Keratinocyte (primary cell): ENCODE measurements at regions not wholly inside any gene's neighbourhood (a gene's known extent, or its start where the extent isn't known, plus 50 kb on each side); places are given as distances from the start of the nearest gene placed in this dataset.

ENCODE experiments used
- DNase-seq: peaks from one replicate; pipeline ENCODE4 v3.0.0-alpha.2; 2011; ENCODE audit warnings: low read depth, missing footprints, low spot score
- FAIRE-seq: peaks from 2 replicates; lab custom pipeline; 2011; peaks lifted over from hg19 to GRCh38; lab: Jason Lieb, UNC
- H2AFZ ChIP-seq: 2 replicates; pipeline ENCODE4 v1.6.0; 2012; ENCODE audit warnings: low read length, control low read depth, inconsistent platforms; ENCODE audit not compliant: control insufficient read depth
- H3K27ac ChIP-seq: 2 replicates; pipeline ENCODE4 v1.5.1; 2011; ENCODE audit warnings: low read length; ENCODE audit not compliant: control insufficient read depth, insufficient read depth
- H3K27me3 ChIP-seq: 3 replicates; pipeline ENCODE4 v1.6.0; 2011; ENCODE audit warnings: low read length; ENCODE audit not compliant: control insufficient read depth, insufficient read depth; ENCODE audit errors: extremely low read depth
- H3K36me3 ChIP-seq, 2 experiments: 2 replicates in 1 of 2; 3 replicates in 1 of 2; pipeline ENCODE4 v1.5.1; 2011; ENCODE audit warnings: low read length in 2 of 2, mild to moderate bottlenecking in 1 of 2; ENCODE audit not compliant: control insufficient read depth in 2 of 2, insufficient read depth in 2 of 2; ENCODE audit errors: extremely low read depth in 1 of 2
- H3K4me1 ChIP-seq: 3 replicates; pipeline ENCODE4 v1.5.1; 2011; ENCODE audit warnings: low read length; ENCODE audit not compliant: control insufficient read depth, insufficient read depth; ENCODE audit errors: extremely low read depth
- H3K4me2 ChIP-seq: 3 replicates; pipeline ENCODE4 v1.6.0; 2011; ENCODE audit warnings: low read depth, low read length; ENCODE audit not compliant: control insufficient read depth, insufficient read depth; ENCODE audit errors: extremely low read depth
- H3K4me3 ChIP-seq, 3 experiments: fragments of 200-600 bp in 1 of 3; sonication (generic) in 1 of 3; 2 replicates in 2 of 3; 3 replicates in 1 of 3; pipeline ENCODE4 v1.5.1; 2011 to 2016; ENCODE audit warnings: low read length in 3 of 3, mild to moderate bottlenecking in 3 of 3, control low read depth in 2 of 3, inconsistent platforms in 1 of 3, low read depth in 1 of 3, mixed read lengths in 1 of 3, mixed run types in 1 of 3, moderate library complexity in 1 of 3; ENCODE audit not compliant: control insufficient read depth in 2 of 3, insufficient read depth in 2 of 3; ENCODE audit errors: extremely low read depth in 1 of 3
- H3K79me2 ChIP-seq: 2 replicates; pipeline ENCODE4 v1.6.0; 2012; ENCODE audit warnings: low read length; ENCODE audit not compliant: control insufficient read depth, insufficient read depth
- H3K9ac ChIP-seq: 3 replicates; pipeline ENCODE4 v1.6.0; 2011; ENCODE audit warnings: low read length; ENCODE audit not compliant: control insufficient read depth, insufficient read depth; ENCODE audit errors: extremely low read depth
- H3K9me1 ChIP-seq: 3 replicates; pipeline ENCODE4 v1.6.0; 2011; ENCODE audit warnings: low read length; ENCODE audit not compliant: control insufficient read depth, insufficient read depth; ENCODE audit errors: extremely low read depth
- H3K9me3 ChIP-seq: 2 replicates; pipeline ENCODE4 v1.5.1; 2012; ENCODE audit warnings: low read depth, low read length; ENCODE audit not compliant: control insufficient read depth
- H4K20me1 ChIP-seq: 3 replicates; pipeline ENCODE4 v1.6.0; 2011; ENCODE audit warnings: low read length; ENCODE audit not compliant: control insufficient read depth, insufficient read depth; ENCODE audit errors: extremely low read depth
- EZH2 ChIP-seq: IDR thresholded peaks from one replicate; pipeline ENCODE4 v1.6.1; 2012; ENCODE audit warnings: inconsistent platforms, mild to moderate bottlenecking, low read length, moderate library complexity
- dilution Hi-C: fragments of 300-500 bp; cut with MboI; formaldehyde crosslinking; loops from one replicate; pipeline ENCODE4 v1.7.0; 2020; ENCODE audit warnings: low sequenced_read_pairs; ENCODE audit not compliant: extremely low pct_ligation_motif_present
- TF ChIP-seq, protein P1 (sequence below), 3 experiments: IDR thresholded peaks in 1 of 3; conservative IDR thresholded peaks in 1 of 3; optimal IDR thresholded peaks in 1 of 3; 2 replicates in 2 of 3; 3 replicates in 1 of 3; pipeline versions ENCODE3 to v1.5.1; 2011; ENCODE audit warnings: low read length in 3 of 3, mild to moderate bottlenecking in 3 of 3, moderate library complexity in 2 of 3, control low read depth in 1 of 3, inconsistent platforms in 1 of 3; ENCODE audit not compliant: insufficient read depth in 2 of 3; ENCODE audit errors: extremely low read depth in 1 of 3

DNA sequence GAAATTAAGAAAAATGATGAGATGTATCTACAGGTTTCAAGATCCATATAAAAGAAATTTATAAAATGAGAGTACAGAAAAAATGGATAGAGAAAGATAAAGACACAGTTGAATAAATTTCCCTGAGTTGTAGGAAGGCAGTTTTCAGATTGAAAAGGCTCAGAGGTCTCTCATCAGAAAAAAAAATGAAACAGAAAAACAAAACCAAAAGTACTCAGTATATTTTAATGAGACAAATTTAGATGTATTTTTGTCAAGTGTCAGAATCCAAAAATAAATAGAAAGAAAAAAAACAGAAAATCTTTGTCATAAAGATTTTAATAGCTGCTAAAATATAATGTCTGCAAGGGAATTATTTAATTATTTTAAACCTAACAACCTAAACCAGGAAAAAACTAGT lies 520.5 kb downstream of the KCNJ3 start:
- no peaks in the 10 kb centered on the region for H3K27me3 ChIP-seq
- H4K20me1 ChIP-seq = no peaks in the 10 kb centered on the region
- dilution Hi-C loops = no loop called here
- TF ChIP-seq, protein P1, sequence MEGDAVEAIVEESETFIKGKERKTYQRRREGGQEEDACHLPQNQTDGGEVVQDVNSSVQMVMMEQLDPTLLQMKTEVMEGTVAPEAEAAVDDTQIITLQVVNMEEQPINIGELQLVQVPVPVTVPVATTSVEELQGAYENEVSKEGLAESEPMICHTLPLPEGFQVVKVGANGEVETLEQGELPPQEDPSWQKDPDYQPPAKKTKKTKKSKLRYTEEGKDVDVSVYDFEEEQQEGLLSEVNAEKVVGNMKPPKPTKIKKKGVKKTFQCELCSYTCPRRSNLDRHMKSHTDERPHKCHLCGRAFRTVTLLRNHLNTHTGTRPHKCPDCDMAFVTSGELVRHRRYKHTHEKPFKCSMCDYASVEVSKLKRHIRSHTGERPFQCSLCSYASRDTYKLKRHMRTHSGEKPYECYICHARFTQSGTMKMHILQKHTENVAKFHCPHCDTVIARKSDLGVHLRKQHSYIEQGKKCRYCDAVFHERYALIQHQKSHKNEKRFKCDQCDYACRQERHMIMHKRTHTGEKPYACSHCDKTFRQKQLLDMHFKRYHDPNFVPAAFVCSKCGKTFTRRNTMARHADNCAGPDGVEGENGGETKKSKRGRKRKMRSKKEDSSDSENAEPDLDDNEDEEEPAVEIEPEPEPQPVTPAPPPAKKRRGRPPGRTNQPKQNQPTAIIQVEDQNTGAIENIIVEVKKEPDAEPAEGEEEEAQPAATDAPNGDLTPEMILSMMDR (optimal IDR thresholded peaks at IDR 0.05 in 1 of 3, IDR thresholded peaks at IDR 0.05 in 1 of 3, conservative IDR thresholded peaks at IDR 0.05 in 1 of 3; ENCODE audit: extremely low read depth in 1 of 3, insufficient read depth in 2 of 3, low read length in 3 of 3) = no peak
- no peak for TF ChIP-seq EZH2
- no peak for DNase-seq
- no peak overlapping the region for H3K4me3 ChIP-seq
- FAIRE-seq = no peak
- no peak overlapping the region for H3K9ac ChIP-seq
- no peaks in the 10 kb centered on the region for H3K79me2 ChIP-seq
- H3K27ac ChIP-seq = no peak overlapping the region
- H3K4me2 ChIP-seq = no peak overlapping the region
- H3K4me1 ChIP-seq = no peaks in the 10 kb centered on the region
- H3K9me1 ChIP-seq = no peaks in the 10 kb centered on the region
- H3K9me3 ChIP-seq = no peaks in the 10 kb centered on the region
- no peak overlapping the region for H2AFZ ChIP-seq
- no peaks in the 10 kb centered on the region for H3K36me3 ChIP-seq

DNA sequence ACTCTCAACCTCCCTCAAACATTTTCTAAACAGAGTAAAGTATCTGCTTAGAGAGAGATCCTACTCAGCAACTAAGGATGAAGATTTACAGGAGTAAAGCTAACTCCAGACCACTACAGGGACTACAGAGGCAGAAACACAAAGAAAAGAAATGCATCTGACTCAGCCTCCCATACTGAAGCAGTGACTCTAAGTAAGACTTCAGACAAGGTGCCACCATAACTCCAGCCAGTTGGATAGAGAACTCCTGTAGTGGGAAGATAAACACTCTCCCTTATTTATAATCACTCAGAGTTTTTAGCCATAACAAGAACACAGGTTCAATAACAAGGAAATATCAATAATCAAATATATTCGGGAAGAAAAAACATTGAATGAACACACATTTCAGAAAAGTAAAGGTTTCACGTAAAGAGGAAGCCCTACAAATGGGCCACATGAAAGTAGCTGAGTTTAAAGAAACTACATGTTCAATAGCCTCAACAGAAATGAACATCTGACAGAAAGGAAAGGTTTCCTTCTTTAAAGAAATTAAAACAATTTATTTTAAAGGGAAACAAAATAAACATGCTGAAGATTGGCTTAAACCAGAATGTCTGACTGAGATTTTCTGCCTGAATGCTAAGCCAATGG lies 519.9 kb downstream of the KCNJ3 start:
- DNase-seq (no peak), FAIRE-seq (no peak)
- Histone ChIP-seq H3K9me3 (no peaks in the 10 kb centered on the region), H3K9me1 (no peaks in the 10 kb centered on the region), H3K4me2 (no peak overlapping the region), H3K79me2 (no peaks in the 10 kb centered on the region), H2AFZ (no peak overlapping the region), H3K4me3 (no peak overlapping the region), H4K20me1 (no peaks in the 10 kb centered on the region), H3K27ac (no peak overlapping the region), H3K36me3 (no peaks in the 10 kb centered on the region), H3K27me3 (no peaks in the 10 kb centered on the region), H3K9ac (no peak overlapping the region), H3K4me1 (no peaks in the 10 kb centered on the region)
- TF ChIP-seq, protein P1 (optimal IDR thresholded peaks at IDR 0.05 in 1 of 3, IDR thresholded peaks at IDR 0.05 in 1 of 3, conservative IDR thresholded peaks at IDR 0.05 in 1 of 3; ENCODE audit: extremely low read depth in 1 of 3, insufficient read depth in 2 of 3, low read length in 3 of 3) = no peak
- TF ChIP-seq EZH2 = no peak
- dilution Hi-C loops = no loop called here
